Activated CD4-positive, alpha-beta T cell treated with anti-CD3 and anti-CD28 coated beads, Interleukin-2, amount 10 ng/mL, durations not matched to agents 24 days and 14 days (primary cell): ENCODE measurements at regions not wholly inside any gene's neighbourhood (a gene's known extent, or its start where the extent isn't known, plus 50 kb on each side); places are given as distances from the start of the nearest gene placed in this dataset.
"Not testable (repeated sequence)": the region's sequence is repeated elsewhere in the genome, so short reads cannot be mapped to it uniquely, and the experiment has no call there.

Experiments used
- DNase-seq: peaks from one replicate; pipeline ENCODE4 v3.0.0; 2022
- H3K27ac Mint-ChIP-seq: one replicate; pipeline ENCODE4 v1.8.0; 2022; ENCODE audit warnings: mild to moderate bottlenecking, mixed read lengths
- H3K27me3 Mint-ChIP-seq: one replicate; pipeline ENCODE4 v1.8.0; 2022; ENCODE audit warnings: mixed read lengths
- H3K36me3 Mint-ChIP-seq: one replicate; pipeline ENCODE4 v1.8.0; 2022; ENCODE audit warnings: low read depth, mild to moderate bottlenecking, mixed read lengths
- H3K4me1 Mint-ChIP-seq: one replicate; pipeline ENCODE4 v1.8.0; 2021; ENCODE audit warnings: mixed read lengths
- H3K4me3 Mint-ChIP-seq: one replicate; pipeline ENCODE4 v1.8.0; 2022; ENCODE audit warnings: mild to moderate bottlenecking, moderate library complexity, mixed read lengths
- H3K9me3 Mint-ChIP-seq: one replicate; pipeline ENCODE4 v1.8.0; 2021; ENCODE audit warnings: mixed read lengths
- intact Hi-C: fragments of 100-400 bp; cut with micrococcal nuclease; formaldehyde crosslinking; loops from one replicate; pipeline ENCODE4 v1.15.1; 2023

- H3K4me1 Mint-ChIP-seq, result peaks cover 26% of the 10 kb centered on the region
- no peaks in the 10 kb centered on the region for H3K36me3 Mint-ChIP-seq
- no peaks in the 10 kb centered on the region for H3K9me3 Mint-ChIP-seq
- H3K27ac Mint-ChIP-seq, result no peak overlapping the region
- intact Hi-C loops, result loop anchor here (1.0 to 10.0 kb wide), 7 partner anchors 182 to 467 kb away; no protein-coding TSS in a partner anchor
- DNase-seq, result peak; percentile 93
- H3K4me3 Mint-ChIP-seq, result no peak overlapping the region
- peaks cover 9% of the 10 kb centered on the region for H3K27me3 Mint-ChIP-seq
These were observed 308.9 kb downstream of the ALDH8A1 start for GRCh38 chr6:134640975-134641429.

GRCh38 chr6:134640229-134640628 lies 309.7 kb downstream of the ALDH8A1 start:
- no peak overlapping the region for H3K27ac Mint-ChIP-seq
- intact Hi-C loops, result loop anchor here (2.0 to 10.0 kb wide), 5 partner anchors 183 to 351 kb away; no protein-coding TSS in a partner anchor
- no peak overlapping the region for H3K4me3 Mint-ChIP-seq
- peaks cover 9% of the 10 kb centered on the region for H3K27me3 Mint-ChIP-seq
- no peak for DNase-seq
- no peaks in the 10 kb centered on the region for H3K9me3 Mint-ChIP-seq
- H3K36me3 Mint-ChIP-seq, result no peaks in the 10 kb centered on the region
- H3K4me1 Mint-ChIP-seq, result peaks cover 26% of the 10 kb centered on the region

- H3K4me1 Mint-ChIP-seq, result peaks cover 30% of the 10 kb centered on the region
- no peak overlapping the region for H3K27ac Mint-ChIP-seq
- H3K4me3 Mint-ChIP-seq, result no peak overlapping the region
- H3K36me3 Mint-ChIP-seq, result no peaks in the 10 kb centered on the region
- H3K27me3 Mint-ChIP-seq, result peaks cover 4% of the 10 kb centered on the region
- intact Hi-C loops, result loop anchor here (5.0 to 10.0 kb wide), 3 partner anchors 113 to 683 kb away; partner anchors contain the start of gene TBPL1
- DNase-seq, result no peak
- no peaks in the 10 kb centered on the region for H3K9me3 Mint-ChIP-seq
These were observed 312.0 kb downstream of the ALDH8A1 start for GRCh38 chr6:134637847-134638437.

- Mint-ChIP-seq H3K27me3 (peaks cover 5% of the 10 kb centered on the region), H3K27ac (no peak overlapping the region), H3K9me3 (no peaks in the 10 kb centered on the region), H3K36me3 (no peaks in the 10 kb centered on the region), H3K4me1 (peaks cover 34% of the 10 kb centered on the region), H3K4me3 (no peak overlapping the region)
- intact Hi-C loops, result loop anchor here (5.0 to 10.0 kb wide), 3 partner anchors 112 to 682 kb away; partner anchors contain the start of gene TBPL1
- DNase-seq, result no peak
These were observed 312.6 kb downstream of the ALDH8A1 start for GRCh38 chr6:134637282-134637681.

GRCh38 chr6:134636186-134636799 lies 313.6 kb downstream of the ALDH8A1 start:
- DNase-seq, result no peak
- Mint-ChIP-seq H3K27me3 (peaks cover 9% of the 10 kb centered on the region), H3K9me3 (no peaks in the 10 kb centered on the region), H3K4me3 (no peak overlapping the region), H3K4me1 (peaks cover 35% of the 10 kb centered on the region), H3K27ac (no peak overlapping the region), H3K36me3 (no peaks in the 10 kb centered on the region)
- intact Hi-C loops, result loop anchor here (5.0 to 10.0 kb wide), 3 partner anchors 111 to 681 kb away; partner anchors contain the start of gene TBPL1

GRCh38 chr6:134634966-134635365 lies 314.9 kb downstream of the ALDH8A1 start:
- H3K4me3 Mint-ChIP-seq, result no peak overlapping the region
- H3K4me1 Mint-ChIP-seq, result peaks cover 27% of the 10 kb centered on the region
- H3K36me3 Mint-ChIP-seq, result no peaks in the 10 kb centered on the region
- intact Hi-C loops, result loop anchor here (5.0 to 10.0 kb wide), 3 partner anchors 110 to 680 kb away; partner anchors contain the start of gene TBPL1
- H3K9me3 Mint-ChIP-seq, result no peaks in the 10 kb centered on the region
- peaks cover 19% of the 10 kb centered on the region for H3K27me3 Mint-ChIP-seq
- no peak for DNase-seq
- no peak overlapping the region for H3K27ac Mint-ChIP-seq

- H3K27me3 Mint-ChIP-seq, result peaks cover 19% of the 10 kb centered on the region
- no peaks in the 10 kb centered on the region for H3K9me3 Mint-ChIP-seq
- no peak for DNase-seq
- H3K4me1 Mint-ChIP-seq, result peaks cover 27% of the 10 kb centered on the region
- intact Hi-C loops, result loop anchor here (10.0 kb wide), 2 partner anchors 110 to 680 kb away; partner anchors contain the start of gene TBPL1
- no peak overlapping the region for H3K27ac Mint-ChIP-seq
- no peaks in the 10 kb centered on the region for H3K36me3 Mint-ChIP-seq
- H3K4me3 Mint-ChIP-seq, result no peak overlapping the region
These were observed 315.4 kb downstream of the ALDH8A1 start for GRCh38 chr6:134634466-134634865.

GRCh38 chr6:134632982-134633940 lies 315.3 kb upstream of the SGK1 start:
- Mint-ChIP-seq H3K27me3 (peaks cover 19% of the 10 kb centered on the region), H3K4me1 (peaks cover 27% of the 10 kb centered on the region), H3K4me3 (peak overlapping the region; percentile 70), H3K27ac (peak overlapping the region; percentile 21)
- not testable (repeated sequence) for H3K36me3 Mint-ChIP-seq, H3K9me3 Mint-ChIP-seq
- DNase-seq, result peak; percentile 84
- intact Hi-C loops, result loop anchor here (10.0 kb wide), 2 partner anchors 108 to 678 kb away; partner anchors contain the start of gene TBPL1

- peaks cover 17% of the 10 kb centered on the region for H3K4me1 Mint-ChIP-seq
- DNase-seq, result no peak
- no peaks in the 10 kb centered on the region for H3K36me3 Mint-ChIP-seq
- H3K4me3 Mint-ChIP-seq, result peak overlapping the region; percentile 36
- intact Hi-C loops, result loop anchor here (10.0 kb wide), 2 partner anchors 107 to 677 kb away; partner anchors contain the start of gene TBPL1
- no peaks in the 10 kb centered on the region for H3K9me3 Mint-ChIP-seq
- peaks cover 19% of the 10 kb centered on the region for H3K27me3 Mint-ChIP-seq
- no peak overlapping the region for H3K27ac Mint-ChIP-seq
These were observed 314.1 kb upstream of the SGK1 start for GRCh38 chr6:134632024-134632423.

GRCh38 chr6:134631398-134631924 lies 313.5 kb upstream of the SGK1 start:
- Mint-ChIP-seq H3K4me1 (peaks cover 16% of the 10 kb centered on the region), H3K36me3 (no peaks in the 10 kb centered on the region), H3K27ac (no peak overlapping the region), H3K4me3 (no peak overlapping the region), H3K27me3 (peaks cover 19% of the 10 kb centered on the region), H3K9me3 (no peaks in the 10 kb centered on the region)
- no peak for DNase-seq
- intact Hi-C loops, result loop anchor here (10.0 kb wide), 2 partner anchors 107 to 677 kb away; partner anchors contain the start of gene TBPL1

- DNase-seq, result no peak
- intact Hi-C loops, result loop anchor here (10.0 kb wide), 2 partner anchors 106 to 676 kb away; partner anchors contain the start of gene TBPL1
- Mint-ChIP-seq H3K4me3 (no peak overlapping the region), H3K36me3 (no peaks in the 10 kb centered on the region), H3K9me3 (no peaks in the 10 kb centered on the region), H3K27me3 (peaks cover 19% of the 10 kb centered on the region), H3K27ac (no peak overlapping the region), H3K4me1 (peaks cover 15% of the 10 kb centered on the region)
These were observed 312.7 kb upstream of the SGK1 start for GRCh38 chr6:134630508-134631121.

- Mint-ChIP-seq H3K9me3 (no peaks in the 10 kb centered on the region), H3K27ac (no peak overlapping the region), H3K4me3 (no peak overlapping the region), H3K36me3 (no peaks in the 10 kb centered on the region), H3K4me1 (peaks cover 17% of the 10 kb centered on the region), H3K27me3 (peaks cover 21% of the 10 kb centered on the region)
- intact Hi-C loops, result no loop called here
- DNase-seq, result no peak
These were observed 310.2 kb upstream of the SGK1 start for GRCh38 chr6:134628154-134628553.

- intact Hi-C loops, result no loop called here
- Mint-ChIP-seq H3K36me3 (no peaks in the 10 kb centered on the region), H3K27me3 (peaks cover 19% of the 10 kb centered on the region), H3K4me3 (no peak overlapping the region), H3K27ac (no peak overlapping the region), H3K9me3 (no peaks in the 10 kb centered on the region), H3K4me1 (peaks cover 13% of the 10 kb centered on the region)
- no peak for DNase-seq
These were observed 309.8 kb upstream of the SGK1 start for GRCh38 chr6:134627707-134628106.
